Stimulated activated memory B cell treated with anti-CD40 and anti-IgM and Interleukin-4, amounts not matched to agents 10 μg/mL and 1 μg/mL and 100 μg/mL, for 72 hours (primary cell): ENCODE measurements at regions not wholly inside any gene's neighbourhood (a gene's known extent, or its start where the extent isn't known, plus 50 kb on each side); places are given as distances from the start of the nearest gene placed in this dataset.

Source experiments
- ATAC-seq: fragments of 150-1000 bp; cut with Tn5 transposase; 2 replicates; pipeline ENCODE4 v1.10.0; 2021
- H3K27ac Mint-ChIP-seq: one replicate; pipeline ENCODE4 v1.8.0; 2022; ENCODE audit warnings: mild to moderate bottlenecking, mixed read lengths
- H3K27me3 Mint-ChIP-seq: one replicate; pipeline ENCODE4 v1.8.0; 2022; ENCODE audit warnings: mixed read lengths
- H3K36me3 Mint-ChIP-seq: one replicate; pipeline ENCODE4 v1.8.0; 2022; ENCODE audit warnings: mixed read lengths
- H3K4me1 Mint-ChIP-seq: one replicate; pipeline ENCODE4 v1.8.0; 2022; ENCODE audit warnings: mixed read lengths
- H3K4me3 Mint-ChIP-seq: one replicate; pipeline ENCODE4 v1.8.0; 2022; ENCODE audit warnings: mild to moderate bottlenecking, moderate library complexity, mixed read lengths
- H3K9me3 Mint-ChIP-seq: one replicate; pipeline ENCODE4 v1.8.0; 2022; ENCODE audit warnings: mixed read lengths

GRCh38 chr7:106175507-106175906 is 63.4 kb upstream of the SYPL1 start:
- peaks cover 11% of the 10 kb centered on the region for H3K27me3 Mint-ChIP-seq
- peaks cover 13% of the 10 kb centered on the region for H3K4me1 Mint-ChIP-seq
- H3K4me3 Mint-ChIP-seq, result no peak overlapping the region
- no peak for ATAC-seq
- no peaks in the 10 kb centered on the region for H3K36me3 Mint-ChIP-seq
- no peak overlapping the region for H3K27ac Mint-ChIP-seq
- H3K9me3 Mint-ChIP-seq, result no peaks in the 10 kb centered on the region

GRCh38 chr7:106170651-106171050 is 58.5 kb upstream of the SYPL1 start:
- no peak for ATAC-seq
- H3K4me3 Mint-ChIP-seq, result no peak overlapping the region
- H3K27ac Mint-ChIP-seq, result no peak overlapping the region
- H3K27me3 Mint-ChIP-seq, result peaks cover 1% of the 10 kb centered on the region
- peaks cover 10% of the 10 kb centered on the region for H3K4me1 Mint-ChIP-seq
- no peaks in the 10 kb centered on the region for H3K36me3 Mint-ChIP-seq
- H3K9me3 Mint-ChIP-seq, result no peaks in the 10 kb centered on the region

- no peak overlapping the region for H3K27ac Mint-ChIP-seq
- H3K4me1 Mint-ChIP-seq, result peaks cover 16% of the 10 kb centered on the region
- no peaks in the 10 kb centered on the region for H3K9me3 Mint-ChIP-seq
- H3K4me3 Mint-ChIP-seq, result no peak overlapping the region
- no peak for ATAC-seq
- H3K36me3 Mint-ChIP-seq, result no peaks in the 10 kb centered on the region
- no peaks in the 10 kb centered on the region for H3K27me3 Mint-ChIP-seq
These were observed 57.9 kb upstream of the SYPL1 start for GRCh38 chr7:106169821-106170610.

GRCh38 chr7:106167439-106168136 is 55.5 kb upstream of the SYPL1 start:
- no peak for ATAC-seq
- peaks cover 6% of the 10 kb centered on the region for H3K36me3 Mint-ChIP-seq
- H3K9me3 Mint-ChIP-seq, result peaks cover 4% of the 10 kb centered on the region
- H3K27me3 Mint-ChIP-seq, result no peaks in the 10 kb centered on the region
- H3K27ac Mint-ChIP-seq, result no peak overlapping the region
- H3K4me1 Mint-ChIP-seq, result peaks cover 16% of the 10 kb centered on the region
- H3K4me3 Mint-ChIP-seq, result no peak overlapping the region

GRCh38 chr7:106166651-106167342 is 54.7 kb upstream of the SYPL1 start:
- Mint-ChIP-seq H3K36me3 (peaks cover 6% of the 10 kb centered on the region), H3K4me1 (peaks cover 16% of the 10 kb centered on the region), H3K27me3 (no peaks in the 10 kb centered on the region), H3K4me3 (no peak overlapping the region), H3K9me3 (peaks cover 4% of the 10 kb centered on the region), H3K27ac (no peak overlapping the region)
- no peak for ATAC-seq

GRCh38 chr7:106165337-106165736 is 53.2 kb upstream of the SYPL1 start:
- ATAC-seq, result peak; percentile 89
- Mint-ChIP-seq H3K9me3 (peaks cover 4% of the 10 kb centered on the region), H3K36me3 (peaks cover 6% of the 10 kb centered on the region), H3K27me3 (no peaks in the 10 kb centered on the region), H3K27ac (no peak overlapping the region), H3K4me1 (peaks cover 16% of the 10 kb centered on the region), H3K4me3 (no peak overlapping the region)

GRCh38 chr7:106163257-106163656 is 51.1 kb upstream of the SYPL1 start:
- H3K4me1 Mint-ChIP-seq, result peaks cover 16% of the 10 kb centered on the region
- peaks cover 6% of the 10 kb centered on the region for H3K36me3 Mint-ChIP-seq
- no peak overlapping the region for H3K4me3 Mint-ChIP-seq
- no peaks in the 10 kb centered on the region for H3K27me3 Mint-ChIP-seq
- peaks cover 4% of the 10 kb centered on the region for H3K9me3 Mint-ChIP-seq
- no peak overlapping the region for H3K27ac Mint-ChIP-seq
- ATAC-seq, result no peak
